H1 (cell line): ENCODE measurements at regions not wholly inside any gene's neighbourhood (a gene's known extent, or its start where the extent isn't known, plus 50 kb on each side); places are given as distances from the start of the nearest gene placed in this dataset.

Source experiments
- CTCF ChIA-PET: fragments of 300-600 bp; sonication (Branson Sonifier 250); formaldehyde crosslinking; loops from one replicate; lab custom pipeline; 2021; ENCODE audit not compliant: partially characterized antibody; lab: Charles Lee
- POLR2A ChIA-PET: fragments of 300-600 bp; sonication (Branson Sonifier 250); formaldehyde crosslinking; loops from one replicate; lab custom pipeline; 2021; ENCODE audit warnings: inconsistent platforms; ENCODE audit not compliant: partially characterized antibody; lab: Charles Lee
- DNase-seq, 2 experiments: peaks; one replicate each; pipeline versions ENCODE4 v3.0.0 to v3.0.0-alpha.2; 2010 to 2022; ENCODE audit warnings: low spot score in 2 of 2, low read depth in 1 of 2, mixed read lengths in 1 of 2
- FAIRE-seq: peaks from 2 replicates; lab custom pipeline; 2011; peaks lifted over from hg19 to GRCh38; lab: Jason Lieb, UNC
- H2AFZ ChIP-seq: 2 replicates; pipeline ENCODE4 v1.8.1; 2012; ENCODE audit warnings: low read length, inconsistent platforms
- H2AK5ac ChIP-seq: 2 replicates; pipeline ENCODE4 v1.6.1; 2013; ENCODE audit warnings: low read depth, low read length
- H2BK120ac ChIP-seq: replicated peaks from 2 replicates; pipeline ENCODE3; 2013; ENCODE audit warnings: low read depth, low read length, inconsistent platforms
- H2BK12ac ChIP-seq: 2 replicates; pipeline ENCODE4 v1.6.1; 2013; ENCODE audit warnings: low read depth, low read length
- H2BK15ac ChIP-seq: 2 replicates; pipeline ENCODE4 v1.6.1; 2013; ENCODE audit warnings: low read length
- H2BK20ac ChIP-seq: 2 replicates; pipeline ENCODE4 v1.6.1; 2013; ENCODE audit warnings: low read length
- H2BK5ac ChIP-seq: 2 replicates; pipeline ENCODE4 v1.6.1; 2013; ENCODE audit warnings: low read depth, low read length
- H3K14ac ChIP-seq: 2 replicates; pipeline ENCODE4 v1.6.1; 2013; ENCODE audit warnings: inconsistent platforms; ENCODE audit not compliant: insufficient read length
- H3K18ac ChIP-seq: 2 replicates; pipeline ENCODE4 v1.6.1; 2013; ENCODE audit warnings: low read length; ENCODE audit errors: extremely low read depth
- H3K23ac ChIP-seq: 2 replicates; pipeline ENCODE4 v1.6.1; 2013; ENCODE audit warnings: inconsistent platforms; ENCODE audit not compliant: insufficient read length
- H3K23me2 ChIP-seq: 2 replicates; pipeline ENCODE4 v1.6.1; 2013; ENCODE audit warnings: low read depth, low read length
- H3K27ac ChIP-seq: 2 replicates; pipeline ENCODE4 v1.6.1; 2011; ENCODE audit warnings: low read depth, low read length, inconsistent platforms
- H3K27me3 ChIP-seq, 4 experiments: replicated peaks in 1 of 4; 1 replicate in 1 of 4; 2 replicates in 3 of 4; pipeline versions ENCODE4 v1.6.1 to v1.8.1; 2011 to 2013; ENCODE audit warnings: low read length in 3 of 4, mild to moderate bottlenecking in 3 of 4, inconsistent platforms in 2 of 4, mixed read lengths in 2 of 4, moderate library complexity in 1 of 4; ENCODE audit not compliant: control insufficient read depth in 3 of 4, insufficient read depth in 3 of 4; ENCODE audit errors: extremely low read depth in 1 of 4
- H3K36me3 ChIP-seq, 4 experiments: 2 replicates each; pipeline versions ENCODE4 v1.6.1 to v1.8.1; 2011 to 2013; ENCODE audit warnings: mild to moderate bottlenecking in 4 of 4, low read length in 3 of 4, moderate library complexity in 2 of 4, control low read depth in 1 of 4, inconsistent platforms in 1 of 4; ENCODE audit not compliant: insufficient read depth in 4 of 4, control insufficient read depth in 2 of 4
- H3K4ac ChIP-seq: replicated peaks from 2 replicates; pipeline ENCODE3; 2013; ENCODE audit warnings: low read length, low read depth, mixed read lengths, inconsistent platforms; ENCODE audit not compliant: insufficient read length
- H3K4me1 ChIP-seq, 4 experiments: replicated peaks in 1 of 4; 1 replicate in 1 of 4; 2 replicates in 3 of 4; pipeline versions ENCODE4 v1.6.1 to v1.8.1; 2011 to 2013; ENCODE audit warnings: low read length in 3 of 4, inconsistent platforms in 2 of 4, mixed read lengths in 1 of 4; ENCODE audit not compliant: insufficient read depth in 4 of 4, control insufficient read depth in 3 of 4
- H3K4me2 ChIP-seq, 2 experiments: 2 replicates each; pipeline versions ENCODE4 v1.6.1 to v1.8.1; 2011 to 2013; ENCODE audit warnings: low read depth in 2 of 2, low read length in 2 of 2, control low read depth in 1 of 2, inconsistent platforms in 1 of 2, mild to moderate bottlenecking in 1 of 2; ENCODE audit not compliant: insufficient read depth in 1 of 2
- H3K4me3 ChIP-seq, 4 experiments: fragments of 200-600, 300-600 bp in 1 of 4; sonication (generic), shearing (Covaris generic), sonication (Bioruptor Twin) in 1 of 4; 2 replicates each; pipeline versions ENCODE4 v1.5.1 to v1.8.1; 2011 to 2016; ENCODE audit warnings: low read length in 4 of 4, low read depth in 3 of 4, control low read depth in 2 of 4, inconsistent platforms in 2 of 4, mild to moderate bottlenecking in 2 of 4, mixed read lengths in 1 of 4, moderate library complexity in 1 of 4; ENCODE audit not compliant: insufficient read depth in 2 of 4; ENCODE audit errors: extremely low read depth in 1 of 4
- H3K56ac ChIP-seq: replicated peaks from 2 replicates; pipeline ENCODE3; 2013; ENCODE audit warnings: low read depth, mild to moderate bottlenecking, mixed read lengths, low read length, inconsistent platforms; ENCODE audit not compliant: insufficient read length
- H3K79me1 ChIP-seq: 2 replicates; pipeline ENCODE4 v1.6.1; 2013; ENCODE audit warnings: low read depth, low read length, control low read depth
- H3K79me2 ChIP-seq, 2 experiments: 2 replicates each; pipeline versions ENCODE4 v1.6.1 to v1.8.1; 2012 to 2013; ENCODE audit warnings: low read length in 2 of 2, mild to moderate bottlenecking in 2 of 2, inconsistent platforms in 1 of 2; ENCODE audit not compliant: insufficient read depth in 2 of 2, control insufficient read depth in 1 of 2
- H3K9ac ChIP-seq, 4 experiments: replicated peaks in 1 of 4; 1 replicate in 1 of 4; 2 replicates in 3 of 4; pipeline versions ENCODE4 v1.6.1 to v1.8.1; 2011 to 2013; ENCODE audit warnings: low read depth in 3 of 4, low read length in 3 of 4, control low read depth in 2 of 4, mild to moderate bottlenecking in 2 of 4, moderate library complexity in 2 of 4, inconsistent platforms in 1 of 4; ENCODE audit errors: extremely low read depth in 1 of 4
- H3K9me3 ChIP-seq, 2 experiments: 2 replicates each; pipeline versions ENCODE4 v1.6.1 to v1.8.1; 2012 to 2013; ENCODE audit warnings: mild to moderate bottlenecking in 2 of 2, moderate library complexity in 2 of 2, control low read depth in 1 of 2, inconsistent platforms in 1 of 2, low read depth in 1 of 2, low read length in 1 of 2, mixed read lengths in 1 of 2; ENCODE audit not compliant: insufficient read depth in 2 of 2
- H4K20me1 ChIP-seq, 2 experiments: replicated peaks in 1 of 2; 2 replicates each; pipeline versions ENCODE3 to v1.8.1; 2011 to 2013; ENCODE audit warnings: inconsistent platforms in 2 of 2, low read length in 2 of 2, mild to moderate bottlenecking in 1 of 2; ENCODE audit not compliant: insufficient read depth in 2 of 2, control insufficient read depth in 1 of 2
- H4K5ac ChIP-seq: 2 replicates; pipeline ENCODE4 v1.6.1; 2013; ENCODE audit warnings: low read length, low read depth, mixed read lengths, inconsistent platforms; ENCODE audit not compliant: insufficient read length
- H4K8ac ChIP-seq: 2 replicates; pipeline ENCODE4 v1.8.0; 2013; ENCODE audit warnings: mild to moderate bottlenecking, moderate library complexity, low read length, inconsistent platforms; ENCODE audit not compliant: insufficient read depth; ENCODE audit errors: extremely low read depth
- H4K91ac ChIP-seq: replicated peaks from 2 replicates; pipeline ENCODE3; 2013; ENCODE audit warnings: low read length, mixed read lengths, inconsistent platforms; ENCODE audit not compliant: insufficient read length
- CEBPB ChIP-seq: IDR thresholded peaks from 2 replicates; pipeline ENCODE4 v1.6.1; 2012; ENCODE audit warnings: low read depth, low read length
- CREB1 ChIP-seq: IDR thresholded peaks from 2 replicates; pipeline ENCODE4 v1.6.1; 2012; ENCODE audit warnings: inconsistent platforms
- EP300 ChIP-seq, 2 experiments: IDR thresholded peaks; 1 replicate in 1 of 2; 2 replicates in 1 of 2; pipeline ENCODE4 v1.6.1; 2011 to 2012; ENCODE audit warnings: low read depth in 2 of 2, low read length in 2 of 2, mild to moderate bottlenecking in 2 of 2, borderline replicate concordance in 1 of 2, inconsistent platforms in 1 of 2, moderate library complexity in 1 of 2
- GABPA ChIP-seq: IDR thresholded peaks from 2 replicates; pipeline ENCODE4 v1.6.1; 2011; ENCODE audit warnings: mild to moderate bottlenecking, low read length, moderate library complexity, borderline replicate concordance; ENCODE audit not compliant: insufficient read depth
- NANOG ChIP-seq: IDR thresholded peaks from 2 replicates; pipeline ENCODE4 v1.6.1; 2011; ENCODE audit warnings: low read length, low read depth, mild to moderate bottlenecking, inconsistent platforms; ENCODE audit not compliant: insufficient read depth, poor library complexity, severe bottlenecking
- POU5F1 ChIP-seq: IDR thresholded peaks from 2 replicates; pipeline ENCODE4 v1.6.1; 2011; ENCODE audit warnings: low read depth, mild to moderate bottlenecking, low read length, moderate library complexity
- RNF2 ChIP-seq: fragments of 200-900, 300-1000 bp; sonication (generic); IDR thresholded peaks from 2 replicates; pipeline ENCODE4 v1.7.1; 2016; ENCODE audit warnings: borderline replicate concordance, low read depth, mild to moderate bottlenecking, antibody characterized with exemption, low read length; ENCODE audit not compliant: poor library complexity, severe bottlenecking; ENCODE audit errors: missing control alignments
- SIX5 ChIP-seq: IDR thresholded peaks from 2 replicates; pipeline ENCODE4 v1.6.1; 2011; ENCODE audit warnings: mild to moderate bottlenecking, low read depth, low read length
- SUZ12 ChIP-seq: fragments of 200-600 bp; sonication (generic); IDR thresholded peaks from 2 replicates; pipeline ENCODE4 v1.6.1; 2012; ENCODE audit warnings: mild to moderate bottlenecking, inconsistent platforms, low read length, moderate library complexity, mixed read lengths
- TAF1 ChIP-seq: IDR thresholded peaks from 2 replicates; pipeline ENCODE4 v1.6.1; 2011; ENCODE audit warnings: mild to moderate bottlenecking, low read depth, low read length
- TCF12 ChIP-seq: IDR thresholded peaks from 2 replicates; pipeline ENCODE4 v1.6.1; 2011; ENCODE audit warnings: low read depth, mild to moderate bottlenecking, low read length
- TEAD4 ChIP-seq: IDR thresholded peaks from 2 replicates; pipeline ENCODE4 v1.6.1; 2012; ENCODE audit warnings: low read depth, low read length, inconsistent platforms, mixed read lengths
- YY1 ChIP-seq: IDR thresholded peaks from 2 replicates; pipeline ENCODE4 v1.6.1; 2011; ENCODE audit warnings: low read depth, mild to moderate bottlenecking, low read length
- WGBS, 2 experiments: shearing (Covaris generic) in 1 of 2; methylation state at CpG; one replicate each; pipeline versions ENCODE4 v1.1.6 to v1.1.7; 2013 to 2015; ENCODE audit warnings: low lambda C conversion rate in 2 of 2, mixed read lengths in 2 of 2, inconsistent platforms in 1 of 2, low coverage in 1 of 2, missing lambda C conversion rate in 1 of 2; ENCODE audit not compliant: insufficient replicate concordance in 2 of 2, insufficient coverage in 1 of 2, insufficient read length in 1 of 2; ENCODE audit errors: extremely low coverage in 1 of 2, missing lambda C conversion rate in 1 of 2; 5-methylcytosine and 5-hydroxymethylcytosine counted together

DNA sequence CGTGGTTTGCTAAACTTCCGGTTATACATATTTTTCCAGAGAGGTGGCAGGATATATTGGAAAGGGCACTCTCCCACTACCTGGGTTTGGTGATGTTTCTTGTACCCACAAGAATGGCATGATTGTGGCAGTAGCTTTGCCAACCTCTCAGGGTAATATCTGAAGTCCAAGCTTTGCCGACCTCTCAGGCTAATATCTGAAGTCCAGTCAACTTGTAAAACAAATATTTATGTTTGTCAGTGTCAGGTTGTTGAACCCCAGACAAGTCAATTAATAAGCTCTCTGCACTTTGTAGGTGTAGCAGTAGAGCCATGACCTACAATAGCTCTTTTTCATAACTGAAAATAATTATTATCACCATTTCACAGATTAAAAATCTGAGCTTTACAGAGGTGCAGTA lies 167.0 kb downstream of the POU4F1 start:
- no peak for TF ChIP-seq YY1
- no peak for TF ChIP-seq CREB1
- TF ChIP-seq CEBPB = no peak
- no peak for TF ChIP-seq RNF2
- no peak for TF ChIP-seq POU5F1
- TF ChIP-seq SIX5 = no peak
- TF ChIP-seq SUZ12 = no peak
- no peak for TF ChIP-seq TEAD4
- no peak for TF ChIP-seq NANOG
- no peak for TF ChIP-seq GABPA
- TF ChIP-seq TCF12 = no peak
- TF ChIP-seq TAF1 = no peak
- no peak for TF ChIP-seq EP300 (IDR thresholded peaks at IDR 0.05; ENCODE audit: borderline replicate concordance in 1 of 2, low read depth in 2 of 2, low read length in 2 of 2)
- H2BK5ac ChIP-seq = no peak overlapping the region
- no peaks in the 10 kb centered on the region for H3K9me3 ChIP-seq
- H2BK120ac ChIP-seq = no peak overlapping the region
- H3K23me2 ChIP-seq = no peaks in the 10 kb centered on the region
- H2AFZ ChIP-seq = no peak overlapping the region
- no peak overlapping the region for H3K56ac ChIP-seq
- no peak overlapping the region for H3K27ac ChIP-seq
- POLR2A ChIA-PET = no interaction called here
- H3K14ac ChIP-seq = no peak overlapping the region
- H3K36me3 ChIP-seq = no peaks in the 10 kb centered on the region
- H3K27me3 ChIP-seq = no peaks in the 10 kb centered on the region
- H2AK5ac ChIP-seq = no peak overlapping the region
- no peak overlapping the region for H2BK12ac ChIP-seq
- no peaks in the 10 kb centered on the region for H3K4me1 ChIP-seq
- no peaks in the 10 kb centered on the region for H3K79me2 ChIP-seq
- no peak overlapping the region for H4K8ac ChIP-seq
- no peaks in the 10 kb centered on the region for H4K20me1 ChIP-seq
- no peaks in the 10 kb centered on the region for H3K79me1 ChIP-seq
- H4K5ac ChIP-seq = no peak overlapping the region
- CTCF ChIA-PET = no interaction called here
- 98% methylated on average over 3 of the region's 3 CpGs; no CpG with 5 or more reads in 1 of the 2 experiments for WGBS, 2 experiments
- H3K4ac ChIP-seq = no peak overlapping the region
- no peak overlapping the region for H3K9ac ChIP-seq
- no peak overlapping the region for H2BK20ac ChIP-seq
- H3K4me3 ChIP-seq = no peak overlapping the region
- no peak overlapping the region for H4K91ac ChIP-seq
- no peak for DNase-seq
- no peak overlapping the region for H3K4me2 ChIP-seq
- H3K23ac ChIP-seq = no peak overlapping the region
- no peak for FAIRE-seq
- H2BK15ac ChIP-seq = no peak overlapping the region
- no peak overlapping the region for H3K18ac ChIP-seq
